GM21447 (cell line): ENCODE measurements at regions not wholly inside any gene's neighbourhood (a gene's known extent, or its start where the extent isn't known, plus 50 kb on each side); places are given as distances from the start of the nearest gene placed in this dataset.
A peak's percentile ranks its signal among the peaks of the same experiment; 100 is the strongest.

Experiments used
- ATAC-seq: cut with Tn5 transposase; IDR thresholded peaks from one replicate; pipeline ENCODE4 v1.9.1; 2021; ENCODE audit not compliant: unreplicated experiment

- ATAC-seq: no peak
Measured at GRCh38 chr15:87805117-87805820, 451.3 kb downstream of the NTRK3 start.

- no peak for ATAC-seq
Measured at GRCh38 chr15:87804451-87804850, 452.1 kb downstream of the NTRK3 start.

- ATAC-seq: no peak
Measured at GRCh38 chr15:87799838-87800237, 456.7 kb downstream of the NTRK3 start.

- no peak for ATAC-seq
Measured at GRCh38 chr15:87799428-87799827, 457.1 kb downstream of the NTRK3 start.

GRCh38 chr15:87793725-87794124, 462.8 kb downstream of the NTRK3 start:
- no peak for ATAC-seq

GRCh38 chr15:87792250-87793040, 464.1 kb downstream of the NTRK3 start:
- no peak for ATAC-seq

GRCh38 chr15:87781959-87782625, 474.4 kb downstream of the NTRK3 start:
- ATAC-seq: no peak

GRCh38 chr15:87779746-87780145, 476.8 kb downstream of the NTRK3 start:
- no peak for ATAC-seq

- no peak for ATAC-seq
Measured at GRCh38 chr15:87778358-87778757, 478.2 kb downstream of the NTRK3 start.

- ATAC-seq: no peak
Measured at GRCh38 chr15:87777054-87777561, 479.4 kb downstream of the NTRK3 start.

- no peak for ATAC-seq
Measured at GRCh38 chr15:87767516-87767915, 489.0 kb downstream of the NTRK3 start.

GRCh38 chr15:87764461-87765240, 491.9 kb downstream of the NTRK3 start:
- ATAC-seq: no peak

- no peak for ATAC-seq
Measured at GRCh38 chr15:87763837-87764236, 492.7 kb downstream of the NTRK3 start.

- ATAC-seq: peak; percentile 86
Measured at GRCh38 chr15:87761736-87762509, 494.6 kb downstream of the NTRK3 start.

GRCh38 chr15:87760547-87761314, 495.8 kb downstream of the NTRK3 start:
- no peak for ATAC-seq

- ATAC-seq: no peak
Measured at GRCh38 chr15:87758794-87759418, 497.6 kb downstream of the NTRK3 start.

- no peak for ATAC-seq
Measured at GRCh38 chr15:87757084-87757483, 499.5 kb downstream of the NTRK3 start.

GRCh38 chr15:87756072-87756471, 500.5 kb downstream of the NTRK3 start:
- ATAC-seq: no peak

GRCh38 chr15:87755226-87755625, 501.3 kb downstream of the NTRK3 start:
- ATAC-seq: no peak
